Astrocyte (in vitro differentiated cells and primary cell): ENCODE measurements at regions not wholly inside any gene's neighbourhood (a gene's known extent, or its start where the extent isn't known, plus 50 kb on each side); places are given as distances from the start of the nearest gene placed in this dataset.

ENCODE experiments used
- DNase-seq: peaks from one replicate; pipeline ENCODE4 v3.0.0-alpha.2; 2010; ENCODE audit warnings: low read depth
- FAIRE-seq: peaks from 2 replicates; lab custom pipeline; 2011; peaks lifted over from hg19 to GRCh38; lab: Jason Lieb, UNC
- H2AFZ ChIP-seq: 2 replicates; pipeline ENCODE4 v1.6.0; 2012; ENCODE audit warnings: low read depth, low read length, inconsistent platforms
- H3K27ac ChIP-seq: 2 replicates; pipeline ENCODE4 v1.5.1; 2011; ENCODE audit warnings: low read depth, low read length, inconsistent platforms
- H3K27me3 ChIP-seq: 2 replicates; pipeline ENCODE4 v1.6.0; 2011; ENCODE audit warnings: low read length, inconsistent platforms; ENCODE audit not compliant: insufficient read depth
- H3K36me3 ChIP-seq: 2 replicates; pipeline ENCODE4 v1.5.1; 2011; ENCODE audit warnings: low read length, inconsistent platforms; ENCODE audit not compliant: insufficient read depth
- H3K4me1 ChIP-seq: 2 replicates; pipeline ENCODE4 v1.5.1; 2011; ENCODE audit warnings: low read length, inconsistent platforms; ENCODE audit not compliant: insufficient read depth
- H3K4me2 ChIP-seq: 2 replicates; pipeline ENCODE4 v1.6.0; 2012; ENCODE audit warnings: low read length, inconsistent platforms
- H3K4me3 ChIP-seq: 2 replicates; pipeline ENCODE4 v1.5.1; 2011; ENCODE audit warnings: low read depth, mild to moderate bottlenecking, low read length, inconsistent platforms; ENCODE audit not compliant: insufficient read depth
- H3K79me2 ChIP-seq: 2 replicates; pipeline ENCODE4 v1.6.0; 2012; ENCODE audit warnings: mild to moderate bottlenecking, low read length, inconsistent platforms; ENCODE audit not compliant: insufficient read depth
- H3K9ac ChIP-seq: 2 replicates; pipeline ENCODE4 v1.6.0; 2012; ENCODE audit warnings: mild to moderate bottlenecking, low read length, inconsistent platforms
- H3K9me3 ChIP-seq: 2 replicates; pipeline ENCODE4 v1.5.1; 2012; ENCODE audit warnings: low read depth, mild to moderate bottlenecking, low read length, inconsistent platforms; ENCODE audit not compliant: insufficient read depth
- H4K20me1 ChIP-seq: 2 replicates; pipeline ENCODE4 v1.6.0; 2012; ENCODE audit warnings: low read length, inconsistent platforms; ENCODE audit not compliant: insufficient read depth
- H3K27ac Mint-ChIP-seq: one replicate; pipeline ENCODE4 v1.8.0; 2021; ENCODE audit warnings: mild to moderate bottlenecking, mixed read lengths; ENCODE audit not compliant: unreplicated experiment
- H3K27me3 Mint-ChIP-seq: one replicate; pipeline ENCODE4 v1.8.0; 2021; ENCODE audit warnings: low read depth, mixed read lengths; ENCODE audit not compliant: unreplicated experiment
- H3K36me3 Mint-ChIP-seq: one replicate; pipeline ENCODE4 v1.8.0; 2021; ENCODE audit warnings: low read depth, mixed read lengths; ENCODE audit not compliant: unreplicated experiment
- H3K4me1 Mint-ChIP-seq: one replicate; pipeline ENCODE4 v1.8.0; 2021; ENCODE audit warnings: low read depth, mixed read lengths; ENCODE audit not compliant: unreplicated experiment
- H3K4me3 Mint-ChIP-seq: one replicate; pipeline ENCODE4 v1.8.0; 2021; ENCODE audit warnings: mild to moderate bottlenecking, moderate library complexity, mixed read lengths; ENCODE audit not compliant: unreplicated experiment
- H3K9me3 Mint-ChIP-seq: one replicate; pipeline ENCODE4 v1.8.0; 2021; ENCODE audit warnings: mild to moderate bottlenecking, mixed read lengths; ENCODE audit not compliant: unreplicated experiment
- CTCF ChIP-seq: IDR thresholded peaks from 2 replicates; pipeline ENCODE4 v1.5.1; 2011; ENCODE audit warnings: low read depth, mild to moderate bottlenecking, inconsistent platforms, low read length, moderate library complexity; ENCODE audit not compliant: insufficient read depth
- EZH2 ChIP-seq: IDR thresholded peaks from 2 replicates; pipeline ENCODE4 v1.6.1; 2012; ENCODE audit warnings: mild to moderate bottlenecking, low read length, inconsistent platforms; ENCODE audit not compliant: insufficient read depth

GRCh38 chr13:53272873-53273272 is 244.3 kb downstream of the OLFM4 start:
- H3K4me3 Mint-ChIP-seq, result no peak overlapping the region
- H3K4me1 ChIP-seq, result no peaks in the 10 kb centered on the region
- H3K27me3 Mint-ChIP-seq, result peaks cover 7% of the 10 kb centered on the region
- DNase-seq, result no peak
- TF ChIP-seq EZH2 (no peak), CTCF (no peak)
- H3K4me1 Mint-ChIP-seq, result no peaks in the 10 kb centered on the region
- no peaks in the 10 kb centered on the region for H3K79me2 ChIP-seq
- H3K9me3 Mint-ChIP-seq, result peaks cover 2% of the 10 kb centered on the region
- H4K20me1 ChIP-seq, result no peaks in the 10 kb centered on the region
- no peak overlapping the region for H3K27ac ChIP-seq
- H3K27me3 ChIP-seq, result no peaks in the 10 kb centered on the region
- no peaks in the 10 kb centered on the region for H3K36me3 ChIP-seq
- H3K27ac Mint-ChIP-seq, result no peak overlapping the region
- H3K36me3 Mint-ChIP-seq, result no peaks in the 10 kb centered on the region
- H3K9ac ChIP-seq, result no peak overlapping the region
- H3K4me2 ChIP-seq, result no peak overlapping the region
- no peak overlapping the region for H2AFZ ChIP-seq
- no peaks in the 10 kb centered on the region for H3K9me3 ChIP-seq
- FAIRE-seq, result no peak
- H3K4me3 ChIP-seq, result no peak overlapping the region

- DNase-seq (no peak), FAIRE-seq (no peak)
- Histone ChIP-seq H3K27ac (no peak overlapping the region), H3K9ac (no peak overlapping the region), H3K4me3 (no peak overlapping the region), H2AFZ (no peak overlapping the region), H3K79me2 (no peaks in the 10 kb centered on the region), H3K27me3 (no peaks in the 10 kb centered on the region), H3K4me2 (no peak overlapping the region), H4K20me1 (no peaks in the 10 kb centered on the region), H3K9me3 (no peaks in the 10 kb centered on the region), H3K4me1 (no peaks in the 10 kb centered on the region), H3K36me3 (no peaks in the 10 kb centered on the region)
- H3K36me3 Mint-ChIP-seq, result no peaks in the 10 kb centered on the region
- no peaks in the 10 kb centered on the region for H3K4me1 Mint-ChIP-seq
- no peak overlapping the region for H3K4me3 Mint-ChIP-seq
- peaks cover 13% of the 10 kb centered on the region for H3K27me3 Mint-ChIP-seq
- no peak overlapping the region for H3K27ac Mint-ChIP-seq
- H3K9me3 Mint-ChIP-seq, result no peaks in the 10 kb centered on the region
- TF ChIP-seq CTCF (no peak), EZH2 (no peak)
Observed at GRCh38 chr13:53276265-53276664, 247.7 kb downstream of the OLFM4 start.

- Histone ChIP-seq H3K9ac (no peak overlapping the region), H3K9me3 (no peaks in the 10 kb centered on the region), H3K4me3 (no peak overlapping the region), H4K20me1 (no peaks in the 10 kb centered on the region), H3K27ac (no peak overlapping the region), H3K4me1 (no peaks in the 10 kb centered on the region), H3K27me3 (no peaks in the 10 kb centered on the region), H3K79me2 (no peaks in the 10 kb centered on the region), H2AFZ (no peak overlapping the region), H3K4me2 (no peak overlapping the region), H3K36me3 (no peaks in the 10 kb centered on the region)
- no peak for FAIRE-seq
- no peak for TF ChIP-seq EZH2
- TF ChIP-seq CTCF, result no peak
- no peaks in the 10 kb centered on the region for H3K36me3 Mint-ChIP-seq
- H3K4me1 Mint-ChIP-seq, result peaks cover 2% of the 10 kb centered on the region
- DNase-seq, result no peak
- no peak overlapping the region for H3K27ac Mint-ChIP-seq
- no peak overlapping the region for H3K4me3 Mint-ChIP-seq
- H3K9me3 Mint-ChIP-seq, result no peaks in the 10 kb centered on the region
- H3K27me3 Mint-ChIP-seq, result peaks cover 22% of the 10 kb centered on the region
Observed at GRCh38 chr13:53281677-53282076, 253.1 kb downstream of the OLFM4 start.
